Parathyroid adenoma (tissue), 2 donors: ENCODE measurements at regions not wholly inside any gene's neighbourhood (a gene's known extent, or its start where the extent isn't known, plus 50 kb on each side); places are given as distances from the start of the nearest gene placed in this dataset.

Experiments used
- H2AFZ ChIP-seq: fragments of 300-600 bp; sonication (generic); one replicate; pipeline ENCODE4 v1.7.0; 2017; ENCODE audit warnings: antibody characterized with exemption, mild to moderate bottlenecking
- H3K27ac ChIP-seq: fragments of 300-600 bp; sonication (generic); one replicate; pipeline ENCODE4 v1.7.0; 2017
- H3K27me3 ChIP-seq: fragments of 300-600 bp; sonication (generic); one replicate; pipeline ENCODE4 v1.7.0; 2017; ENCODE audit warnings: low read length; ENCODE audit not compliant: control insufficient read depth, insufficient read depth
- H3K36me3 ChIP-seq: fragments of 300-600 bp; sonication (generic); one replicate; pipeline ENCODE4 v1.7.0; 2017; ENCODE audit warnings: low read length; ENCODE audit not compliant: control insufficient read depth, insufficient read depth
- H3K4me1 ChIP-seq: fragments of 300-600 bp; sonication (generic); one replicate; pipeline ENCODE4 v1.7.0; 2017; ENCODE audit warnings: control low read depth
- H3K4me2 ChIP-seq: fragments of 300-600 bp; sonication (generic); one replicate; pipeline ENCODE4 v1.7.0; 2017; ENCODE audit warnings: low read length
- H3K4me3 ChIP-seq: fragments of 300-600 bp; sonication (generic); one replicate; pipeline ENCODE4 v1.7.0; 2017; ENCODE audit warnings: low read depth, low read length
- H3K79me2 ChIP-seq: fragments of 300-600 bp; sonication (generic); one replicate; pipeline ENCODE4 v1.7.0; 2017; ENCODE audit warnings: control low read depth
- H3K9ac ChIP-seq: fragments of 300-600 bp; sonication (generic); one replicate; pipeline ENCODE4 v1.7.0; 2017; ENCODE audit warnings: mild to moderate bottlenecking
- H3K9me3 ChIP-seq: fragments of 300-600 bp; sonication (generic); one replicate; pipeline ENCODE4 v1.7.0; 2017; ENCODE audit warnings: low read length; ENCODE audit not compliant: control insufficient read depth
- TF ChIP-seq, protein P1 (sequence below): fragments of 300-600 bp; sonication (generic); IDR thresholded peaks from one replicate; pipeline ENCODE4 v1.7.0; 2017; ENCODE audit warnings: antibody characterized with exemption, mild to moderate bottlenecking
- donor health status: primary hyperparathyroidism.

DNA sequence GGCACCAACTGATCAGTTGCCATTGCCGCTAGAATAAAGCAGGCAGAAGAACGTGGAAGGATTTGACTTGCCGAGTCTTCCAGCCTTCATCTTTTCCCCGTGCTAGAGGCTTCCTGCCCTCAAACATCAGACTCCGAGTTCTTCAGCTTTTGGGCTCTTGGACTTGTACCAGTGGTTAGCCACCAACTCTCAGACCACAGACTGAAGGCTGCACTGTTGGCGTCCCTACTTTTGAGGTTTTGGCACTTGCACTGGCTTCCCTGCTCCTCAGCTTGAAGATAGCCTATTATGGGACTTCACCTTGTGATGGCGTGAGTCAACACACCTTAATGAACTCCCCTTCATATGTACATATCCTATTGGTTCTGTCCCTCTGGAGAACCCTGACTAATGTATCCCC, 57.3 kb upstream of the KCND2 start:
- Histone ChIP-seq H3K4me2 (no peak overlapping the region), H3K4me1 (no peaks in the 10 kb centered on the region), H3K79me2 (no peaks in the 10 kb centered on the region), H3K27me3 (no peaks in the 10 kb centered on the region), H3K9ac (no peak overlapping the region), H3K4me3 (no peak overlapping the region), H3K27ac (no peak overlapping the region), H3K9me3 (no peaks in the 10 kb centered on the region), H2AFZ (no peak overlapping the region), H3K36me3 (no peaks in the 10 kb centered on the region)
- TF ChIP-seq, protein P1, sequence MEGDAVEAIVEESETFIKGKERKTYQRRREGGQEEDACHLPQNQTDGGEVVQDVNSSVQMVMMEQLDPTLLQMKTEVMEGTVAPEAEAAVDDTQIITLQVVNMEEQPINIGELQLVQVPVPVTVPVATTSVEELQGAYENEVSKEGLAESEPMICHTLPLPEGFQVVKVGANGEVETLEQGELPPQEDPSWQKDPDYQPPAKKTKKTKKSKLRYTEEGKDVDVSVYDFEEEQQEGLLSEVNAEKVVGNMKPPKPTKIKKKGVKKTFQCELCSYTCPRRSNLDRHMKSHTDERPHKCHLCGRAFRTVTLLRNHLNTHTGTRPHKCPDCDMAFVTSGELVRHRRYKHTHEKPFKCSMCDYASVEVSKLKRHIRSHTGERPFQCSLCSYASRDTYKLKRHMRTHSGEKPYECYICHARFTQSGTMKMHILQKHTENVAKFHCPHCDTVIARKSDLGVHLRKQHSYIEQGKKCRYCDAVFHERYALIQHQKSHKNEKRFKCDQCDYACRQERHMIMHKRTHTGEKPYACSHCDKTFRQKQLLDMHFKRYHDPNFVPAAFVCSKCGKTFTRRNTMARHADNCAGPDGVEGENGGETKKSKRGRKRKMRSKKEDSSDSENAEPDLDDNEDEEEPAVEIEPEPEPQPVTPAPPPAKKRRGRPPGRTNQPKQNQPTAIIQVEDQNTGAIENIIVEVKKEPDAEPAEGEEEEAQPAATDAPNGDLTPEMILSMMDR: no peak

DNA sequence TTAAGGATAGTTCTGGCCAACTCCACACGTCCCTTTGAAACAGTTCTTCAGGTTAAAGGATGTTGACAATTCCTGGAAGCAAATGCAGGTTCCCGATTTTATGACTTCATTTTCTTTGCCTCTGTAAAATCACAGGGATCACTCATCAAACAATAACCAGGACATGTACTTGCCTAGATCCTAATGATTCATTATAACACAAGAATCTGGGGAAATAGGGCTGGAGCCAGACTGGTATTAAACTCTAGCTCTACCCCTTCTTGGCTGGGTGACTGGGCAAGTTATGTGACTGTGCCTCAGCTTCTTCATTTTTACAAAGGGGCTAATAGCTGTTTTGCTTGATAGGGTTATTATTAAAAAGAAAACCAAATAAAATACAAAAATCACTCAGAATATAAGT, 56.0 kb upstream of the KCND2 start:
- Histone ChIP-seq H3K27me3 (no peaks in the 10 kb centered on the region), H2AFZ (no peak overlapping the region), H3K36me3 (no peaks in the 10 kb centered on the region), H3K4me1 (no peaks in the 10 kb centered on the region), H3K4me2 (no peak overlapping the region), H3K79me2 (no peaks in the 10 kb centered on the region), H3K9me3 (no peaks in the 10 kb centered on the region), H3K4me3 (no peak overlapping the region), H3K9ac (no peak overlapping the region), H3K27ac (no peak overlapping the region)
- TF ChIP-seq, protein P1: no peak

DNA sequence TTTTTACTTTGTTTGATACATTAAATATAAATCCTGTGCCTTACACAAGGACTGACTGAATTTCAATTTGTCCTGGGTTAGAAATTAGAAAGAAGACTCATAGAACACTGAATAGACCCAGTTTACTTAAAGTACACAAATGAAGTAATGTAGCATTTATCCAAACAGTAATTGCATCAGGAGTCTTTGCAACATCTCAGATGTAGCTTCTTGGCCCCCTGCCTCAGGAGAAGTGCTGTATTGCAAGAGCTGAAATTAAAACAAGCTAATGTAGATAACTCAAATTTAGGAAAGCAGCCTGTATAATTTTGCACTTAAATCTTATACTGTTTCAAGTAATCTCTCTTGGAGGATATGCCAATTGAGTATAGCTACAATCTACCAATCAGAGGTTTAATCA, 54.3 kb upstream of the KCND2 start:
- no peaks in the 10 kb centered on the region for H3K27me3 ChIP-seq
- TF ChIP-seq, protein P1: no peak
- no peak overlapping the region for H3K27ac ChIP-seq
- no peak overlapping the region for H3K4me3 ChIP-seq
- no peaks in the 10 kb centered on the region for H3K4me1 ChIP-seq
- H3K9me3 ChIP-seq: no peaks in the 10 kb centered on the region
- H3K79me2 ChIP-seq: no peaks in the 10 kb centered on the region
- no peak overlapping the region for H3K9ac ChIP-seq
- H2AFZ ChIP-seq: no peak overlapping the region
- no peaks in the 10 kb centered on the region for H3K36me3 ChIP-seq
- H3K4me2 ChIP-seq: no peak overlapping the region

DNA sequence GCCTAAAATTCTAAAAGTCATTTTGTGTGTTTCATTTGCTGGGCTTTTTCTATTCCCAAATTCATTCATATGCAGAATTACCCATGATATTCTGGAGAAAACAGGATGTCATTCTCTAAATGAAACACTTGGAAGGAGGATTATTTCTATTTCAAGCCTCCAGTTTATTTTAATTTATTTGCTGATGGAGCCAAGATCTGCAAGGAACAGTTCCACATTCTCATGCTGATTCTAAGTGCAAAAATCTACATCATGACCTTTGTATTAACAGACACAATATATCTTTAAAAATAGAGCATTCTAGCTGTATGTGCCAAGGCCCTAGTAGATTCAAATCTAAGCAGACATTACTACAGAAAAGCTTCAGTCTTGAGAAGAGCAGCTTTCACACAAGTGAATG, 51.3 kb upstream of the KCND2 start:
- H3K4me3 ChIP-seq: no peak overlapping the region
- no peaks in the 10 kb centered on the region for H3K36me3 ChIP-seq
- TF ChIP-seq, protein P1: no peak
- no peaks in the 10 kb centered on the region for H3K27me3 ChIP-seq
- H3K4me2 ChIP-seq: no peak overlapping the region
- H3K4me1 ChIP-seq: no peaks in the 10 kb centered on the region
- H3K9ac ChIP-seq: no peak overlapping the region
- H3K79me2 ChIP-seq: no peaks in the 10 kb centered on the region
- no peaks in the 10 kb centered on the region for H3K9me3 ChIP-seq
- H3K27ac ChIP-seq: no peak overlapping the region
- no peak overlapping the region for H2AFZ ChIP-seq
